Kidney tubule cell (primary cell): ENCODE measurements at regions not wholly inside any gene's neighbourhood (a gene's known extent, or its start where the extent isn't known, plus 50 kb on each side); places are given as distances from the start of the nearest gene placed in this dataset.
A peak's percentile ranks its signal among the peaks of the same experiment; 100 is the strongest.

Source experiments
- DNase-seq: peaks from one replicate; pipeline ENCODE4 v3.0.0-alpha.2; 2018; ENCODE audit warnings: low spot score

DNA sequence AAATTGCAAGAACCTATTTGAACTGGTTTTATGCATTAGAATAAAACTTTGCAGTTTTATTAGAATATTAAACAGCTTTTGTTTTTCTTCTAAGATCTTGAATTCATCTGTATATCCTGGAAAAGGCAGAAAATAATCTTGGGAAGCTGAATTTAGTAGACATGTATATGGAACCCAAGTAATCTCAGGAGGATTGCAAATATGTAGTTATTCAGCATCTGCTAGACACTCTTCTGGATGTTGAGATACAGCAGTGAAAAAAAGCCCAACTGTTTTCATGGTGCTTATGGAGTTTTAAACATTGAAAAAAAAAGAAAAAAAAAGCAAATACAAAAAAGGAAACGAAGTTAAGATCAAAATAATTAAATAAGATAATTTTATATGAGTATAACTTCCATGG is 922.2 kb upstream of the SEMA6A start:
- DNase-seq, result no peak

DNA sequence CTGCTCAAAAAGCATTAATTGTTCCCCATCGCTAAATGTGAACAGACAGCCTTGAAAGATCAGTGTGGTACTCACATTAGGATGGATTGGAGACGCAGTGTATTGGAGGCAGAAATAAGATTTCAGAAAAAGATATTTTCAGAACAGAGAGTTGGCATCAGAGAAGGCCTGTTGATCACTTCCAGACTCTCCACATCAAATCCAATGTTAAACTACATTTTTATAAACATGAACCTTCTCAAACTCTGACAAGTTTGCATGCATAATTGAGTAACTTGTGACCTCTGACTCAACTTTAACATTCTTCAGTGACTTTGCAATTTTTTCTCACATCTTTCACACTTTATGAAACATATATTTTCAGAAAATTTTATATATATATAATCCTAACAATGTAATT is 919.6 kb upstream of the SEMA6A start:
- DNase-seq, result no peak

DNA sequence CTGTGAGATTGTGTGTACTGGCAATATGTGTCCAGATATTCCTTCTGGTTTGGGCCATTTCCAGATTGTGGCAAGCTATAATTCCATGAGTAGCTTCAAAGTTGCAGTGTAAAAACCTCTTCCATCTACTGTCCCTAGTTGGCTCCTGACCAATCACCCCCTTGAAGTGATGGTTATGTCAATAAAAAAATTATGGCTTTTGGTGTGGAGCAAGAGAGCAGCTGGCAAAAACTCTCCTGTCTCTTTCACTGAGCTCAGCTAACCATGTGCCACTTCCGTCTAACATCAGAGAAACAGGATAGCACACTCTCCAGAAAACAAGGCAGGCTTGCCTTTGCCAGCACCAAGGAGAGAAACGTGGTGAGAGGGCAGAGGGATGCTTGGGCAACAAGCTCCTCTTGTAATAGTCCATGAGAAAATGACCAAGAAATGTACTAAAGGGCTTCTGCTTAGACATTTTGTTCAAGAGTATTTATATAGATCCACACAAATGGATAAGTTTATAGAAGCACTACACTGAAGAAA is 914.4 kb upstream of the SEMA6A start:
- no peak for DNase-seq

DNA sequence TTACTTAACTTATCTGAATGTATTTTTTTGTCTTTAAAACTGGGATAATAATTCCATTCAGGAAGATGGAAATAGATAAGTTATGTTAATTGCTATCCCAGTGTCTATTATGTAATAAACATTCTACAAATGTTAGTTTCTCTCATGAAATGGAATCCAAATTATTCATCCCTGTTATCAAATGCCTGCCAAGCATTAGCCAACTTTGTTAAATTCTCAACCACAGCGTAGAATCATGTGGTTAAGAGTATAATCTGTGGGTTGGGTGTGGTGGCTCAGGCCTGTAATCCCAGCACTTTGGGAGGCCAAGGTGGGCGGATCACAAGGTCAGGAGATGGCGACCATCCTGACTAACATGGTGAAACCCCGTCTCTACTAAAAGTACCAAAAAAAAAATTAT is 912.9 kb upstream of the SEMA6A start:
- DNase-seq, result no peak

DNA sequence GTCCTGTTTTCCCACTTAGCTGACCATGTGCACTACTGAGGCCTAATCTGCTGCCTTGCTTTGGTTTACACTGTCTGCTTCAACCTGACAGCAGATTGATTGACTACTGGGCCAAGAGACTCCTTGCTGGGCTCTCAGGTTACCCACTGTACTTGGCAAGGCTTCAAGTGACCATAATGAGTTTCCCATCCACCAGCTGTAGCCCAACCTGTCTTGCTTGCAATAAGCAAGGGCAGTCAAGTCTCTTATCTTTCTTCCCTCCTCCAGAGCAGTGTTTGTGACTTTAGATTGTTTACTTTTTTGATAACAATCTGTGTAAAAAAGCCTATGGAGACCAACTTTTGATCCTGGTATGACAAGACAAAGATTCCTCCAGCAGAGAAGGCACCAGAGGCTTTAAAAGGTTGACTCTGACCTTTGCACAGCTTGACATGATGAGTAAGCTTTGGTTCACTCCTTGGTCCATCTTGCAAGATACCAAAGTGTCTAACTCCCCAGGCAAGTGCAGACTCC is 912.3 kb upstream of the SEMA6A start:
- DNase-seq, result no peak

DNA sequence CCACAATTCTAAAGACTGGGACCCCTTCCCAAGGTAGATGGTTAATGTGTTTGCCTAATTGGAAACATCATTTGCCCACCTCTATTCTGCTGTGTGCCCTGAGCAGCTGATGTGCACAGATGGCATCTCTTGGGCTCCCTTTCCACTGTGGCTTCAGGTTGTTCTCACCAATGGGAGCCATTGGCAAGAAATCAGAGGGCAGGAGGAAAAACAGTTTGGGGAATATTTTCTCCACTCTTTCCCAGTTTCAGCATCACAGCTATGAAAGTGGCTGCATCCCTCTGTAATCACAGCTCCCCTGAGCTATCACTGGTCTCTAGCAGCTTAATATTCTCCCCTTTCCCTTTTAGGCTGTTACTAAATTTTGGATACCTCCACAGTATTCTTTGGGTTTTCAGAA is 911.6 kb upstream of the SEMA6A start:
- DNase-seq, result no peak

DNA sequence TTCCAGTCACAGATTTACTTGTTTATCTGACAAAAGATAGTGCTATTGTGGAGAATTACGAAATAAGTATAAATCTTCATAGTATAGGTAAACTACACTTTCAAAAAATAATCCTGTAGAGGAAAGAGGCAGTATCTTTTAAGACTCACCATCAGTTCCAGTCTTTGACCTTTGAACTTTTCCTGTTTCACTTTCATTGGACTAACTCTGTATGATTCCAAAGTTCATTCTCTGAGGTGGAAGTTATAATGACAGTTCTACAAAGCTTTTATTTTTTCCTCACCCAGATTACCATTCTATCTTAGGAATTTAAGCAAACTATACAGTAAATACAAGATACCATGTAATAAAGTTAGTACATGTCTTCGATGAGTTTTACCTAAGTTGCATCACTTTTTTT is 901.3 kb upstream of the SEMA6A start:
- DNase-seq, result no peak

DNA sequence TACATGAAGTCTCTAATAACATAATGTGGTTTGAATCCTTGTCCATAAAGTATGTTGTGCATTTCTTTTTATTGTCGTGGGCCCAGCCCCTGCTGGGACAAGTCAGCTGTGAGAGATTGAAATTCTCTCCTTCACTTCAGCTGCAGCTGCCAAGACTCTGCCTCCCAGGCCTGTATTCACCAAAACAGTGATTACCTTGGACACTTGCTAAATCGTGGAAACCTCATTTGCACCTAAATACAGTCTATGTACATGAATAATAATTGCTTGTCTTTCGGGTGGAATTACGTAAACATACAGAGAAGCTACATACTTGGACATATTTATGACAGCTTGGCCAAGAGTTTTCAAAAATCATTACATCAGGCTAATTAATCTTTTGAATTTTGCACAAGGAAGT is 898.5 kb upstream of the SEMA6A start:
- no peak for DNase-seq

DNA sequence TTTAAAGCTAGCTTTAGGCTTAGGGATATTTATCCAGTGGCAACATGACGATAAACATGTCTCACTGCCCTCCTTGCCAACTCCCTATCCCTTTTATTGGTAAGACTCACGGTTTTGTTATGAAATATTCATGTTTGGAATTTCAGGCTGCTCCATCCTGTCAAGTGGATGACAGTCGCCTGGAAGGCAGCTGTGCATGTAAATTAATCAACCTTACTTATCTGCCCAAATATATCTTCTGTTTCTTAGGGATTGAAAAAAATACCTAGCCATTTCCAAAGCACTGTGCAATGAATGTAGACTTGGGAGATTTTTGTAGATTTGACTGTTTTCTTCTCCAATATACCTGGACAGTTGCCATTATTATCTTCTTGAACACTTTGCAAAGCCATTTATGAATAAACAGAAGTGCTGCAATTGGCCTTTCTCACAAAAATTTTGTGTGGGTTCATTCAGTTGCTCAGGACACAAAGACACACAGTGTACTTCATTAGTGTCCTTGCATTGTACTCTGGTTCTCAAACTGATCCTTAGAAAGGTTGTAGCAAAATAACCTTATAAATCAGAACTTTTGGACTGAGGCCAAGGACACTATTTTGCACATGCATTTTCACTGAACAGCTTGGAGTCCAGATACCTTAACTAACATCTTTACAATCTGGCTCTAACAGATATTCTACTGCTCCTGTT is 889.4 kb upstream of the SEMA6A start:
- no peak for DNase-seq

DNA sequence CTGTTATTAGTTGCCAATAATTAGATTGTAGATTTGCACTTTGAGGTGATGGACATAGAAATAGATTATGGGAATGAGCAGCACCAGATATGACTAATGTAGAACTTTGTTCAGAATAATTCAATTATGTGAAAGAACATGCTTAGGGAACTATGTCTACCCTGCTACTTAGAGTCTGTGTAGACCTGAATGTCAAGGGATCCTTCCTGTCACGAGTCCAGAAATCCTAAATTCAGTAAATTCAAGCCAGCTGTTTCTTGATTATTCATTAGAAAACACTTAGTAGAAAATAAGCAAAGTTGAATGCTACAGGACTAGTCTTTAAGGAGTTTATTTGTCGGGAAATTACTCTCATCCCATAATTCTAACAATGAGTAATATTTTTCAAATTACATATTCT is 887.3 kb upstream of the SEMA6A start:
- DNase-seq, result no peak

DNA sequence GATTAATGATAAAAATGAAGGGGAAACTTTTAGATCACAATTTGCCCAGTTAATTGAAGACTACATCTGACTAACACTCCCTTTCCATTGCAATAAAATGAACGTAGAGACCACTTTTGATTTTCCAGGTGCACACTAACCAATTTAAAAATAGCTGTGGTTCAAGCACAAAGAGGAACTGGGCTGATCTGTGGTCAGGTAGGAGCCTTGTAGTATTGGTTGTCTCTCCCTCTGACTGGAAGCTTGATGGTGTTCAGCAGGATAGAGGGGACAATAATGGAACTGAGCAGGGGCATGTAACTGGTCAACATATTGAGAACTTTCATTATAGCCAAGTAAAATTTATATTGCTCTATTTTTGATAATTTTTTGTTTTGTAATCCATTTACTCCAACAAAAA is 886.8 kb upstream of the SEMA6A start:
- DNase-seq, result no peak

DNA sequence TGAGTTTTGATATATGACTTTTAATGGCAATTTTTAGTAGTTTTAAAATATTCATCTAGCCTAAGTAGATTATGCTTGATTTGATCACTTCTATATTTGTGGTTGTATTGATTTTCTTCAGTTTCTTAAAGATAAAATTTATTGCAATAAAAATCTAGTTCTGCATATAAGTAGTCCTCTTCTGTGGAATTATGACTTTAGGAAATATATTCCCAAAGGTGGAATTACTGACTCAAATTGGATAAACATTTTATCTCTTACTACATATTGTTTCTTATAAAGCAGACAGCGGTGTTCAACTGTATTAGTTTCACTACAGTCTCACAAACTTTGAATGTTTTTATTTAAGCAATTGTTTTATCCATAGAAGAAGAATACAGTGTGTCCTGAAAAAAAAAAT is 883.0 kb upstream of the SEMA6A start:
- no peak for DNase-seq

DNA sequence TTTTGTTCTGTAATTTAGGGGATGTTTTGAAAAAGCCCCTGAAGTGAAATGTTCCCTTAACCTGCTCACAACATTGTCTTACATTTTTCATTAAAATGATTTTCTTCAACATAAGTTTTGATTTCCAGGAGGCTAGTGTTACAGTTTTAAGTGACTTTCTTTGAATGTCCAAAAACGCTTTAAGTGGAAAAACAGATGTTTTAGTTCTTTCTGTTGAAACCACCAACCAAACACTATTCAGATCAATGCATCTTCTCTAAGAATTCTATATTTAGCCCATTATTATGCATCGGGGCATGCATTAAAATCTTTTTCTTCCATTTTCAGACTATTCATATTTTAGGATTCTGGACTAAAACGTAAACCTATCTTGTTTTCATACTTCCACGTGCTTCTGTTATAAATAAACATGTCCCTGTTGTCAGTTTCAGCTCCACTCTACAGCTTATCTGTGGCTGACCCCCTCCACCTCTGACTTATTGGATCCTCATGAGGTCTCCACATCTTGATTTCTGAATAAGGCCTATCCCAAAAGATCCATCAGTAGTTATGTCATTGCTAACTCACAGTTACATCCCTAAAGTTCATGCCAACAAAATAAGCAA is 882.3 kb upstream of the SEMA6A start:
- no peak for DNase-seq

DNA sequence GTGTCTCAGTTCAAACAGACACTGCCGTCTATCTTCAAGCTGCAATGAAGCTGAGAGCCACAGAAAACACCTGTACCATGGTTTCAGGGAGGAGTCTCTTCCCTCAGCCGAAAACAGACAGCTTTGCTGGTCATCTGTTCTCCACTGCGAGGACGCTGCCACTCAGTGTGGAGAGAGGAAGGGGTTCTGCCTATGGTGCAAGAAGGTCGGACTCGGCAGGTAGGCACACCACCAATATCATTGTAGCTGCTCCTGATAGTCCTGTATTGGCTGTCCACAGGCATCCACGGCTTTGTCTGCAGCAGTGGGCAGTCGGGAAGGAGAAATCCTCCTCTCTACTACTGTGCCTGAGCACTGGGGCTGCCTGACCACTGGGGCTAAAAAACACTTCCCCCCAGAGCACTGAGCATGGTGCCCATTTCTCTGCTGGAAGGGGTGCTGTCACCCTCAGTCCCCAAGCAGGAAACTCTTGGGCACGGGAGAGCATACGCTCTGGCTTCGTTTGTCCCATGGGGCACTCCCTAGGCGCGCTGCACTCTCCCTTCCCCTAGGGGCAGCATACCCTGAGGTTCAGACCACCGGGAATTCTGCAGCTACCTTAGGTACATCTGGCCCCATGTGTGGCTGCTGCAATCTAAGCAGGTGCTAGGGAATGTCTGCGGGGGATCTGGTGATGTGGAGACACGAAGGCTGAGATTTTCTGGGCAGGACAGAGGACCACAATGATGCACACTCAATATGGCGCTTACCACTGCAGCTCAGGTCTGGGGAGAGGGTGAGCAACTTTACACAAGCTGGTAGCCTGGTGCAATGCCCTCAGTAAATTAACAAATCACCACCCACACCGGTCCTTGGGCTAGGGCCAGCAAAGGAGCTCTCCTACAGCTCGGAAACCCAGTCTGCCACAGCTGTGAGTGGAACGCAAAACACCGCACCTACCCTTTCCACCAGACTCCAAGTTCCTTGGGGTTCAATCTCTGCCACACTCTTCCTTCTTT is 880.9 kb upstream of the SEMA6A start:
- DNase-seq, result peak; percentile 31

DNA sequence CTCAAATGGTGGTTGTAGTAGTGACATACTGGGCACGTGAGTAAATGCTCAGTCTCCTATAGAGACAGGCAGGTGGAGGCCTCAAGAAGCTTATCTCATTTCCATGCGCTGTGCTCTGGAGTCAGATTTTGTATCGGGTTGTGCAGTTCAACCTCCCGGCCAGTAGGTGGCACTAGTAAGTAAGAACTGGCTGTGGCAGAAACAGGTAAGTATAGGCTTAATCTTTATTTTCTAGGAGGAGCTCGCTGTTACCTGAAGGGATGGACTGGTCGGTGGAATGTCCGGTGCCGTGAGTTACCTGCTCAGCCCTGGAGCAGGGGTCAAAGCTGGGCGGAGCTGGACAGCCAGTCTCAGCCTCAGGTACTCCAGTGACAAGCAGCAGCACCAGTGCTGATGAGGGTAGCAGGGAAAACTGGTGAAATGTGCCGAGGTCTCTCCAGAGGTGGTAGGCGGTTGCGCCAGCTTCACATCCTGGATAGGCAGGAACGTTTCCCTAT is 880.1 kb upstream of the SEMA6A start:
- peak; percentile 74 for DNase-seq

DNA sequence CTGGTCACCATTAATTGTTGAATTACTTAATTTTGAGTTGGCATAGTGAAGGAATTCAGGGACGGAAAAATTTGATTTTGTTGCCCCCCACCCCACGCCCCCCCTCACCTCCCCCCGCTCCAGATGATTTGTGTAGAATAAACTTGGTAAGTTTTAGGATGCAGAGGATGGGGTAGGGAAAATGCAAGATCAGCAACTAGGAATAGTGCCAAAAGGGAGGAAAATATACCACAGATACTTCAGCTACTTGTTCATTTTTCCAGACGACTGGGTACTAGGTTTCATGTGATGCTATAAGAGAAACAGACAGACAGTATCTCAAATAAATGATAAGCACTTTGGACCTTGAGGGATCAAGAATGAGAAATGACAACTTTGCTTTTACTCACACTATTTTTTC is 862.2 kb upstream of the SEMA6A start:
- DNase-seq, result no peak

DNA sequence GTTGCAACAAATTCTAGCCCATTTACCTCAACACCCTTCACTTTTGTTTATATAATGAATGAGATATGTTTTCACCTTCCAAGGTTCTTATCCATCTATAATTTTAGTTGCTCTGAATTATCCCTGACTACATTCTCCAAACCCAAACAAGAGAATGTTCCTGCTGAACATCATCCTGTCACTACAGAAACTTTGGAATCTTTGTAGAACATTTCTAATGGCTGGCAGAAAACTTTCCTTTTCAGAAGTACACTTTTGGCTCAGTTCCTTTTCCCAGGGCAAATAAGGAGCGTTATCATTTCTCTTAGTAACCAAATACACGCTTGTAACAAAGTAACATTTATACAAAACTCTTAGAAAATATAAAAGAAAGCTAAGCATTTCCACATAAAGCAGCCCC is 860.6 kb upstream of the SEMA6A start:
- DNase-seq, result no peak

DNA sequence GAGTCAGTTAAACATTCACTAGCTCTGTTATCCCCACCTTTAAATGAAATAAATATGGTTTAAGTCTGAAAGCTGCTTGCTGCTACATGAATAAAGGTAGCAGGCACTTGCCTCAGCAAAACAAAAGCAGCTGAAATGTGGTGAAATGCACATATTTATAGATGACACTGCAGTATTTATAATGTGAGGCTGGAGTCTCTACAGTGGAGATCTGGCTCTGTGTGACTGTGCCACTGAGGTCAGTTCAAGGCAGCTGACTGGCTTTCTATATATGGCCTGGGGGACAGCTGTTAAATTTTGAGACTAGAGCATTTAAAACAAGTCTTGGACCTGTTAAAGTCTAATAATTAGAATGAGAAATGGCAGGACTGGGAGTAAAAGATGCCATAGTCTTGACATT is 859.6 kb upstream of the SEMA6A start:
- no peak for DNase-seq

DNA sequence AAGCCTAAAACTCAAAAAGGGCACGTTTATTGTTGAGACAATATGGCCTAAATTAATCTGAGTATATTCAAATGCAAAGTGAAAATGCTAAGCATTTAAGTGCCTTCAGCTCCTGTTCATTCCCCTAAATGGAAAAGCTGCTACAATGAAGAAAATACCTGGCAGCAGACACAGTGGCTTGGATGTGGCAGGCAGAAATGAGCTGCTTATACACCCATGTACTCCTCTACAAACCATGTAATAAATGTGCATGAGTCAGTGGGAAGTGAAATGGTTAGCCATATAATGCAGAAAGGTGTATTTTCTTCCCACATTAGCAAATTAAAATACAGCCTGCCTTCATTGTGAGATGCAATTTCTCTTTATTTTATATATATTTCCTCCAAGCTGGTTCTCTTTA is 859.2 kb upstream of the SEMA6A start:
- DNase-seq, result no peak

DNA sequence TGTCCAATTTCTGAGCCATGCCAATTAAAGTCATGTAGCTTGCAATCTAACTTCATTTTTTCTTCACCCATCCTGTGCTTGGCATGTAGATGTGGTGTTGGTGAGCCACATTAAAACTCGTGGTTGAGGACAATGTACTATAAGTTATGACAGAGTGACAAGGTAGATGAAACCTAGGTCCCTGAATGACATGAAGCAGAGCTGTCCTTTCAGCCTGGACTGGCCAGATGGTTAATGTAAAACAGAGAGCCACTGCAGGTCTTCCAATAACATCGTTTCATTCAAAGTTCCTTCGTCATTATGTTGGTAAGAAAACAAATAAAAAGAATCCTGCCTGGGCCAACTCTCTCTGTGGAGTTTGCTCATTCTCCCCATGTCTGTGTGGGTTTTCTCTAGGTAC is 856.5 kb upstream of the SEMA6A start:
- no peak for DNase-seq

DNA sequence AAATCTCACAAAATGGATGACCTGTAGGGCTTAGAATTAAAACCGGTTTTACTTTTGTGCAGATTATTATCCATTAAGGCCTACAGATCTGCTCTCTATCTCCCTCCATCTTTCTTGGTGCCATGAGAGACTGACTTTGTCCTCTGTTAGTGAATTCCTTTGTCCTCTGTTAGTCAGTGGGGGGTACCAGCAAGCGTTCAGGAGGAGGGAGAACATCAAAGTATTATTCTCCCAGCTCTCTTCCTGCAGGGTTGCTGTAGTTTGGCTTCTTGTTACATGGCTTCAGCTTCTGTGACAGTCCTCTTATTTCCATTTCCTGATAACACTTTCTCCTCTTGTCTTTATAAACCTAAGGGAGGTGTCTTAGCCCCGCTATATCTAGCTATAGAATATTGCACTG is 850.5 kb upstream of the SEMA6A start:
- no peak for DNase-seq

DNA sequence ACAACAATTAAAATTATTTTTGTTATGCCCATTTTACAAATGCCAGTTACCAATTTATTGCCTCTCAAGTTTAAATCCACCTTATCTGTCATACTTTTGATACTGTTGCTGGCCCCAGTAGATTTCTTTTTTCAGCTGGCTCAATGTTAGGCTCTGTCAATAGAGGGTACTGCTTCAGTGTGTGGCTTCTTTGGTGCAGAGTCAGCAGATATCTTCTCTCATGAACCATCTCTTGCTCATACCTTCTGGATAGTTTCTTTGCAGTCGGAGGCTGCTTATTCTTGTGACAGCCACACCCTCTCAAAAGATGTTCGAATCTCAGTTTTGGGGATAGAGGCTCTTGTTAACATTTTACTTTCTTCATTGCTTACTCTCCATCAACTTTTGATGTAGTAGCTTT is 849.9 kb upstream of the SEMA6A start:
- no peak for DNase-seq
